HG02981 (cell line): ENCODE measurements at regions not wholly inside any gene's neighbourhood (a gene's known extent, or its start where the extent isn't known, plus 50 kb on each side); places are given as distances from the start of the nearest gene placed in this dataset.

Experiments
- ATAC-seq: cut with Tn5 transposase; IDR thresholded peaks from one replicate; pipeline ENCODE4 v1.9.1; 2021; ENCODE audit warnings: mild to moderate bottlenecking, moderate library complexity; ENCODE audit not compliant: unreplicated experiment

DNA sequence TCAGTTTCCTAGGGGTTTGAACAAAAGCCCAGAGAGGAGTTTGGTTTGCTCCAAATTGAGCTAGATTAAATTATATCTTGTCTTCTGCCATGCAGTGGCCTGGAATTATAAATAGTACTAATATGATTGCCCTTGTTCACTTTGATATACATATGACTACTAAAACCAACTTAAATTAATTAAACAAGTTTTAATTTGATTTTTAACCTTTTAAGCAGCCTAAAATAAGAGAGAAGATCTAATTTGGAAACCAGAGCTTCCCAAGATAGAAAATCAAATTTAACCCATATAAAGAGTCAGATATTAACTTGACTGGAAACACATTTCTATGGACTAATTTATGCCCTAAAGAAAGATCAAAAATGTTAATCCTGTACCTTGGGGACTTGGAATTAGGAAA lies 444.5 kb upstream of the SLC8A1 start:
- ATAC-seq: no peak

DNA sequence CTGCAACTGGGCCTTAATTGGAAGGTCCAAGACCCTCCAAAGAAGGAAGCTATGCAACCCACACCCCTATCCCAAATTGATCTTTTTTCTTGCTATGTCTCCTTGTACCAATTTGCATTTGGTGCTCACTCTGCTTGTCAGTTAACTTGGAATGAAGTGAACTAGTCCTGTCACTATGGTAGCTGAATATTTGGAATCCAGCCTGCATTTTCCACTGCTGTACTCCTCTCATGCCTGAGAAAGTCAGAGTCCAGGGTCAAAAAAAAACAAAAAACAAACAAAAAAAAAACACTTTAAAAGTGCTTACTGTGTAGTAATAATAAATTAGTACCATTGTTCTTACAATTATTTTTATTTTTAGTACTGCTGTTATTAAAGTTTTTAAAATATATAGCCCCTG lies 462.8 kb upstream of the SLC8A1 start:
- ATAC-seq: no peak

DNA sequence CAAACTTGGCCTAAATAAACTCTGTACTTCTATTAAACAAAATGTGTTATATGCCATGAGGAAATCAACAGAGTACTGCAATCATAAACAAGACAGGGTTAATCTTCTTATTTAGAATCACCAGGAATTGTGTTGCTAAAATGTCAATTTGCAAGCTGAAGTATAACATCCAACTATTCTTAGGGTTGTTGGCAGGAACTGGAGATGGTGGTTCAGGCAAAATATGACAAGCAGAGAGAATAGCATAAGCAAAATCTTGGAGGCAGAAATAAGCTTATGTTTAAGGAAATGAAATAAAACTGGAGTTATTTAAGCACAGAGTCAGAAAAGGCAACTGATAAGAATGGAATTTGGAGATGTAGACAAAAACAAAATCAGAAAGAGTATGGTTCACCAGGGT lies 463.8 kb upstream of the SLC8A1 start:
- no peak for ATAC-seq

DNA sequence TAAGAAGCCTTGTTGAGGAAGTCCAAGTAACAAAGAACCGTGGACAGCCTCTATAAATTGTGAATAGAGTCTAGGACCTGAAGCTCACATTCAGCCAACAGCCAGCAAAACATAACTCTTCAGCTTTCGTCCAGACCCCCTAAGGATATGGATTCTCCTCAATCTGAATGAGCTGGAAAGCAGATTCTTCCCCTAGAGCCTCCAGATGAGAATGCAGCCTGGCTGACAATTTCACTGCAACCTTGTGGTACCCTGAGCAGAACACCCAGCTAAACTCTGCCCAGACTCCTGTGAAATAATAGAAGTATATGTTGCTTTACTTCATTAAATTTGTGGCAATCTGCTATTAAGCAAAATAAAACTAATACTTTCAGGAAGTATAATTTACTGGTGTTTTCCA lies 483.5 kb upstream of the SLC8A1 start:
- ATAC-seq: no peak

DNA sequence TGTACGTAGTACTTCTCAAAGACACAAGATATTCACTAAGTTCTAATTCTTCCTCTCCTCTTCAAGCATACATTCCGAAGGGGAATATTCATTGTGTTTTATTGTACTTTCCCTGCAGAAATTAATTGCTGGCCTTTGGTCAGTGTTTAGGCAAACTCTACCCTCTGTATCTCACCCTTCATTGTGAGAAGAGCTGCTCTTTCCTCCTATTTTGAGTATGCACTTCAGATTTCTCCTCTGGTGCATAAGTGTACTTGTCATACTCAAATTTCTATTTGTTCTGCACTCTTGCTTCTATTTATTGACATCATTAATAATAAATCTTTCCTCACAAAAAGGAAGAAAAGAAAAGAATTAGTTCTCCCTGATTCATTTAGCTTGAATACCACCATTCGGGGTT lies 485.4 kb upstream of the SLC8A1 start:
- ATAC-seq: no peak

DNA sequence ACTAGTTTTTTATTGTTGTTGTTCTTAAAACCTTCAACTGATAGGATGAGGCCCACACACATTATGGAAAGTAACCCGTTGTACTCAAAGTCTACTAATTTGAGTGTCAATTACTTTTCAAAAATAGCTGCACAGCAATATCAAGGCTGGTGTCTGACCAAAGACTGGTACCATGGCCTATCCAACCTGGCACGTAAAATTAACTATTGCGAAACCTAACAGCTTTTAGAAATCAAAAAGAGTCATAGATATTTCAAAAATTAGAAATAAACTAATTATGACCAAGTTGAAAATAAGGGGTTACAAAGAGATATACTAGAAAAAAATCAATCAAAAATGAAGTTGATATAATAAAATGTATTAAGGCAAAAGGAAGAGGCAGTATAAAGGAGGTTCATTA lies 501.5 kb upstream of the SLC8A1 start:
- no peak for ATAC-seq

DNA sequence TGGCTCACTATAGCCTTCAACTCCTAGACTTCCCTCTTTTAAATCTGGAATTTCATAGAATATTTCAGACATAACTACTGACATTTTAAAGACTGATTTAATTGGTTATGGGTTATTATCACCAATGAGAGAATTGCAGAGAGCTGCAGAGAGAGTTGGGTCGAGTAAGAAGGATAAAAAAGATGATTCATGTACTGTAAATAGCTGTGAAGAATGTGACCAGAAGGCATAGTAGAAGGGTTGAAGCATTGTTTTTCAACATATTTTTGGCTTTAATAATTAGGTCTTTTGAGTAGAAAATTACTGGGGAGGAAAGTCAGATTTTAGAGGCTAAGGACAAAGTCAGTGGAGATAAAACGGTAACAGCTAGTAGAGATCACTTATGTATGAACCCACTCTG lies 503.2 kb upstream of the SLC8A1 start:
- no peak for ATAC-seq

DNA sequence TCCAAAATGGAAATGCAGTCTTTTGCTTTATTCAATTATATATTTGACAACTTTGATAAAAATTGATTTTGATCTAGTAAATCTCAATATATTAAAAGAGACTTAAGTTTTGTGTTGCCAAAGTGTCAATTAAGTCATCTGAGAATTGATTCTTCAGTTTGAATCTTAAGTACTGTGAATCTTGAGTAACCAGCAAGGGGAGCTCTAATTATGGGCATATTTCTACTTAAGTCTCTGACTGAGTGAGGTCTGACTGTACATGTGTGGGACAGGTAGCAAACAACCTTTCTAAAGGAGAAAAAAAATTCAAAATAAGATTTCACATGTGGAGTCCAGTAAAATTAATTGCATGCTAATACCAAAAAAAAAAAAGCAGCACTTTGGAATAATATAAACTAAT lies 503.7 kb upstream of the SLC8A1 start:
- no peak for ATAC-seq

DNA sequence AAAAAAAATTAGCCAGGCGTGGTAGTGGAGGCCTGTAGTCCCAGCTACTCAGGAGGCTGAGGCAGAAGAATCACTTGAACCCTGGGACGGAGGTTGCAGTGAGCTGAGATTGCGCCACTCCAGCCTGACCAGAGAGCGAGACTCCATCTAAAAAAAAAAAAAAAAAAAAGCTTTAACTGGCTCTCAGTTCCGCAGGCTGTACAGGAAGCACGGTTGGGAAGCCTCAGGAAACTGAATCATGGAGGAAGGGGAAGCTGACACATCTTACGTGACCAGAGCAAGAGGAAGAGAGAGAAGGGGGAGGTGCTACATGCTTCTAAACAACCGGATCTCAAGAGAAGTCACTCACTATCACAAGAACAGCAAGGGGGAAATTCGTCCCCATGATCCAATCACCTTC lies 505.6 kb upstream of the SLC8A1 start:
- ATAC-seq: no peak

DNA sequence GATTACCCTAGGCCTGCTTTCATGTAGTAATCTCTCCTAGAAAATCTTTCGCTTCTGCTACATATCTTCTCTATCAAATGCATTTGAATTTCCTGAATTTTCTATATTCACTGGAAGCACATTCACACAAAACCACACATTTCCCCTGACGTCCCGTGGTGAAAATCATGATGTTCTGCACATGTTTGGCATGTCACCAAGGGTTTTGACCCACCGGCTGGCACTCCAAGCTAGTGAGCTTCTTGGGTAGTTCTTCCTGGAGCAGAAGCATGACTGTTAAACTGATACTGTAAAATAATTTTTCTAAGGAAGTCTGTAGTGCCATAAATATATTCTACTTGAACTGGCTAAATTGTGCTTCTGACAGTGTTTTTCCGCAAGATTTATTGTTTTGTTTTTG lies 510.1 kb upstream of the SLC8A1 start:
- no peak for ATAC-seq

DNA sequence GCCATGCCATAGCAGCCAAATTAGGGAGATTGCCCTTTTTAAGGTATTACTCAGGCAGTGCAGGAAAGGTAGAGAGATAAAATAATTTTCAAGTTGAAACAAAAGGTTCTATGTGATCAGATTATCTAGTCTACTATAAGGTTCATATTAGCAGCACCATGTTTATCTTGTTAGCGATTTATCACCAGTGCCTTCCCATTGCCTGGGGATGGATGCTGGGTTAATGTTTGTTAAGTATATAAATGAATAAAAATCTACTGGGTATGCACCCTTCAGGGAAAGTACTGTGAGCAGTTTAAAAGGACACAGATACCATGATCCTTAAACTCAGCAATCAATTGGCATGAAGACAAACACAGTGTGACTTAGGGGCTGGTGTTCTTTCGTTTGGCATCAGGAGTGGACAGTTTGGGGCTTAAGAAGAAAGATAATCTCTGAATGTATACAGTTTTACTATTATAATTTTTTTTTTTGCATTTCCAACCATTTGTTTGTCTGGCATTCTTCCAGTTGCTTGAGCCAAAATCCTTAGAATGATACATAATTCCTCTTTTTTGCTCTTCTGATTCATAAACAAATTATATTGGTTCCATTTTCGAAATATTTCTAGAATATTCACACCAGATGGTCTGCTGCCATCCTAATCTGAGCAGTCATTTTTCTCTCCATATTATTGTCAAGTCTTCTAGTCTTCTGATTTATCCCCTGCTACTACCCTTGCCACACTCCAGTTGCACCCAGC lies 512.8 kb upstream of the SLC8A1 start:
- no peak for ATAC-seq

DNA sequence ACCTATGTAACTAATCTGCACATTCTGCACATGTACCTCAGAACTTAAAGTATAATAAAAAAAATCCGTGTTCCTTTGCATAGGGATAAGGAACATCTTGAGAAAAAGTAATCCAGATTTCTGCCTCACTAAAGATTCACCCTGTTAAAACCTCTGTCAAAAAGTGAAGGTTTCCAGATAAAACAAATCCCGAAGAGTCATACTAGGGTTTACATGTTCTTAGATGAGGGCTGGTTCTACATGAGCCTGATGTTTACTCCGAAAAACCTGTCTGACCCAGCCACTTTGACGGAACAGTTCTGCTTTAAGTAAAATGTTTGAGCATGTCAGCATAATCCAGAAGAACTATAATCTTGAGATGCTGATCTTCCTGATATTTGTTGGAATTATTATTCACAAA lies 515.6 kb upstream of the SLC8A1 start:
- ATAC-seq: no peak

DNA sequence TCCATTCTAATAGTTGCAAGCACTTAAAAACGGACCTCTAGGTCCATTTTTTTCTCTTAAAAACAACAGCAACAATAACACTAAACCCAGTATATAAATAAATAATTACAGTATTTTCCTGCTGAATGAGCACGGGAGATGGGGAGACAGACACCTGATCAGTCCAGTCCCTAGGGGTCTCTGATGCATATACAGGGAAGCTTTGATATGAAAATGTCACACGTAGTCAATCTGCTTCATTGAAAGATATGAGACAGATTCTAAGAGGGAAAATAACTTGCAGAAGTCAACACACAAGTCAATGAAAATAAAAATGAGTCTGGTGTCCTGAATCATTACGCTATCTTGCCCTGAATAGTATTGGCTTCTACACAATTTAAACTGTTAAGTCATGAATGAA lies 523.3 kb upstream of the SLC8A1 start:
- ATAC-seq: no peak

DNA sequence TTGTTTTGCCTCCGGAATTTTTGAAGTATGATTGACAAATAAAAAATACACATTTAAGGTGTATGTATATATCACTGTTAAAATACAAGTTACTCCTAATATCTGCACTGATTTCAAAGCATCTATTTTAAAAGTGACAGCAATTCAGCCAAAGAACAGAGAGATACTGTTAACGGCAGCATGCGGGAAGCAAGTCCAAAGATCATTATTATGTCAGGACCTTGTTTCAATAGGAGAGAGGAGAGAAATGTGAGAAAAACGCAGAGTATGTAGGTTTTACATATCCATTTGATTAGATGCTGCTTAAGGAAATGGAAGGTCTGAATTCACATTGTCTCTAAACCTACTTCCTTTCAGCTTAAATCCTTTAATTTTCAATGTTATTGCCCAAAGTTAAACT lies 545.5 kb upstream of the SLC8A1 start:
- ATAC-seq: no peak

DNA sequence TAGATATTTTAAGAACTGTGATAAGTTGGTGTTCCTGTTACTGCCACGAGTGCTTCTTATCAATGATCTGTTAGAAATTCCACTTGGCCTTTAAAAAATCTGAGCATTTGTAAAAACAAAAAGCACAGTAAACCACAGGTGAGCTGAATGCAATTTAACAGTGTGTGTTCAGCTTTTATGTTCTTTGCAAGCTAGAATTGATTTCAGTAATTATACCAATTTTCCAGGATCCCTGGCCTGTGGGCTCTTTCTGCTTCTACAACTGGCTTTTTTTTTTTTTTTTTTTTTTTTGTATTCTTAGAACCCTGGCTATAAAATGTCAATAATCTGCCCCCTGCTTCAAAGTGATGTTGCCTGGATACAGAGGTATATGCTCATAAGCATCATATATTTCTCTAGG lies 548.5 kb upstream of the SLC8A1 start:
- ATAC-seq: no peak

DNA sequence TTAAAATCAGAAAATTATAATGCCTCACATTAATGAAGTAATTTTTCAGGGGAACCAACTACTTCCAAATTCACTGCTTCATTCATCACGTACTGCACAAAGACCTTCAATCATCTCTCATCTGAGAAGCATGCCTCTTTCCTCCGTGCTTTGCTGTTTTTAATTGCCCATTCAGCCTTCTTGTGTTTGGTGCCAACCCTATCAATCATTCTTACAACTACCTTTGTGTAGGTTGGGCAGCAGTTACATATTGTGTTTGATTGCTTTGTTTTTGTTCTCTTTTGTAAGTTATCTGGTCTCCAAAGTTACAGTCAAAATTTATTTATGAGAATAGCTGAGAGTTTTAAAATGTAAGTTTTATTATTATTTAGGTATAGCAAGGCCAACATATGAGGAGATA lies 549.0 kb upstream of the SLC8A1 start:
- ATAC-seq: no peak

DNA sequence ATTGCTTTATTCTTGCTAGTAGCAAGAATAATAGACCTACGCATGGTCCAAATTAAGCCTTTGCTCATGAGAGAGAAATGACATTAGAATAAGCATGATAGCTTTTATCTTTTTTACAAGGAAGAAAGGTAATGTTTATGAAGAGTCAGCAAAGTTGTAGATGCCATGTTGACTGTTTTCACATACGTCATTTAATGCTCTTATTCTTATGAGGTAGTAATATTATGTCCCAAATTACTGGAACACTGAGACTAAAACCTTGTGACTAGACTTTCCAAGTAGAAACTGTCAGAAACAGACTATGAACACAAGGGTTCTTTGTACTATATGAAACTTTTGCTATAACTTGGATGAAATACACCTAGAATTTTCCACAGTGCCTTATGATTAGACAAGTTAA lies 552.8 kb upstream of the SLC8A1 start:
- no peak for ATAC-seq

DNA sequence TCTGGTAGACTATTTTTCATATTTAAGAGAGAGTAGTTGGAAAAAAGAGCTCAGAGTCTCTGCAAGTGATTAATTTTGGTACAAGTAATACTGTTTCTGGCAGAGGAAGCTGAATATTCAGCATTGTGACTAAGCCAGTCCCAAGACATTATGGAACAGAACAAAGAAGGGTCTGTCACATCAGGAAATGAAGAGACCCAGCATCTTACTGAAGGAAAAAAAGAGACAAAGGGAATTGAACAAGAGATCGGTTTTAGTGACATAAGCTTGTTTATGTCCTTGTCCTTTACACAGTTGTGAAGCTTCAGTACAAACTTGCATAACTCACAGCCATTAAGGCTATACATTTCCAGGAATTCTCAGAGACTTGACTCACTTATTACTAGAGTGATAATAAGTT lies 568.5 kb upstream of the SLC8A1 start:
- no peak for ATAC-seq

DNA sequence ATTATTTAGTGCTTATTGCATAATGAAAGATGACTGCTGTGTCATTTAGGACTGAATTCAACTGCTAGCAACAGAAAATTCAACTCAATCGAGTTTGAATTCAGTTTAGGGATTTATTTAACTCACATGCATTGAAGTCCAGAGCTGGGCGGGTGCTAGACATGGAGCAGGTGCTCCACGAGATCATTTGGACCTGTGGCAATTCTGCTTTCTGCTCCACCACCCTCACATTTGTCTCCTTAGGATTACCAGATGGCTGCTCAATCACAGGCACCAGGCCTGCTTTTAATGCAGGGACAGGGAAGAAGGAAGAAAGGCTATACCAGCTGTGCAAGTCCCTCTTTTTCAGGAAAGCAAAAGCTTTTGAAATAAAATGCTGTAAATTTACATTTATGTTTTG lies 572.9 kb upstream of the SLC8A1 start:
- ATAC-seq: no peak

DNA sequence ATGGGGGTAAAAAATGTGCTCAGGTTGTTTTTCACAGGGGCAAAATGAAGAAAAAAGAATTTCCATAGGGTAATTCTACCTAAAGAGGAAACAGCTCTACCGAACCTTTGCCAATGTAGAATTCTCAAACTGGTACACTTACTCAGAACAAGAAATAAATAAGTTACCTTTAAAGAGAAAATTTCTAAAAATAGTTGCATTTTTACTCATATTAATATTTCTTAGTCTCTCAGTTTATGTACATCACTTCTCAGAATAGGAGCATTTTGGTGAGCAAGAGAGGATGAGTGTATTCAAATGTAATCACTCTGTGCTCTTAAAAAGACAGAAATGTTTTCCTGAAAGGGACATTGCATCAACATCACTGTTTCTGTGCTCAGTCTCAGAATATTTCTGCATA lies 574.7 kb upstream of the SLC8A1 start:
- ATAC-seq: peak; percentile 82

DNA sequence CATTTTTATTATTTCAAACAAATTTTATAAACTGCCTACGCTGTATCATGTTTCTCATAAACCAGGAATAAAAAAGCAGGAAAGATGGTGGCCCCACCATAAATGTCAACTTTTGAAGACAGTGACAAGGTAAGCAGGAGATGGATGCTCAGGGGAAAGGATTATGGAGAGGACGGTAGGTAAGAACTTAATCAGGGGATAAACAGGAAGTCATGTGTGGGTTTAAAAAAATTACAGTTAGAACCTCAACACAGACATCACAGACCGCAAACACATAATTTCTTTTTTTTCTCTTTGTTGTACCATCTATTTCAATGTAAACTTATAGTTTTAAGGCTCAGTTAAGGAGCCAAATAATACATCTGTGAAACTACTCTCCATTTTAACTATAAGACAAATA lies 575.2 kb upstream of the SLC8A1 start:
- ATAC-seq: no peak

DNA sequence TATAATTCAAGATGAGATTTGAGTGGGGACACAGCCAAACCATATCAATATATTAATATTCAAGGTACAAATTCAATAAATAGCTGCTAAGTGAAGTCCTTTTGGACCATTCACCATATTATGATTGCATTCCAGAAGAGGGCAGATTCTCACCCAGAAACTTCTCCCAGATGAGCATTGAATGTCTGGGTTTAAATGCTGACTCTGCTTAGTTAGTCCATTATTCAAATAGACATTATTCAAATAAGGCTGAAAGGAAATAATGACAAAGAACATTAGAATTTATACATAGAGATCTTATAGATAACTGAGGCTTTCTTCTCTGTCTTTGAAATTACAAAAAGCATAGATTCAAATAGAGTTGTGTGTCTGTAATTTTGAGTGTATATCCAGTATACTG lies 579.4 kb upstream of the SLC8A1 start:
- no peak for ATAC-seq

DNA sequence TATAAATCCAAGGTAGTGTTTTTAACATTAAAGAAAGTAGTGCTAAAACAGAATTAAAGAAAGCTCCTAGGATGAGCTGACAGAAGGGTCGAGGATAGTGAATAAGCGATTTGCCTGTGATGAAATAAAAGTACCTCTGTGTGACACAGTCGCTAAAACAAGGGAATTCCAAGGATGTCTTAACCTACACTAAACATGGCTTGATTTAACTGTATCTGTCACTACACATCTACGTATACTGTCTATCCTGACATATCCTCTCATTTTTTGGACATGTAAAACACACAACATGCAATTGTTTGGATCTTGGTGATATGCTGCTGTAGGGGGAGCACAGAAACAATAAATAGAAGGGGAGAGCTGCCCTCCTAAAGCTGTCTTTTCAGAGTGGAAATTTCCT lies 580.8 kb upstream of the SLC8A1 start:
- no peak for ATAC-seq

DNA sequence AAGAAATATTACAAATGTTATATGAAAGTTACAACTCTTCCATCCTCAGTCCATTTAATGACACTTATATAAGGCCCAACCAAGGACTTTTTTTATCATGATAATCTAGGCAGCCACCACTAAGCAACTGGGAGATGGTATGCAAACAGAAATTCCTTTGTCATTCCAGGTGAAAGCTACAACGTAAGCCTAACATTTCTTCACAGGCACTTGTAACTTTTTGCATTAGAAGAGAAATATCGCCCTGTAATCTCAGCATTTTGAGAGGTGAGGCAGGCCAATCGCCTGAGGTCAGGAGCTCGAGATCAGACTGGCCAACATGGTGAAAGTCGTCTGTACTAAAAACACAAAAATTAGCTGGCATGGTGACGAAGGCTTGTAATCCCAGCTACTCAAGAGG lies 581.2 kb upstream of the SLC8A1 start:
- no peak for ATAC-seq
